CD4-positive, alpha-beta T cell treated with Interferon alpha-2 for 1 hour (primary cell): ENCODE measurements at regions not wholly inside any gene's neighbourhood (a gene's known extent, or its start where the extent isn't known, plus 50 kb on each side); places are given as distances from the start of the nearest gene placed in this dataset.

ENCODE experiments used
- DNase-seq, 2 donors: peaks; one replicate each; pipeline ENCODE4 v3.0.0-alpha.2; 2020 to 2022

DNA sequence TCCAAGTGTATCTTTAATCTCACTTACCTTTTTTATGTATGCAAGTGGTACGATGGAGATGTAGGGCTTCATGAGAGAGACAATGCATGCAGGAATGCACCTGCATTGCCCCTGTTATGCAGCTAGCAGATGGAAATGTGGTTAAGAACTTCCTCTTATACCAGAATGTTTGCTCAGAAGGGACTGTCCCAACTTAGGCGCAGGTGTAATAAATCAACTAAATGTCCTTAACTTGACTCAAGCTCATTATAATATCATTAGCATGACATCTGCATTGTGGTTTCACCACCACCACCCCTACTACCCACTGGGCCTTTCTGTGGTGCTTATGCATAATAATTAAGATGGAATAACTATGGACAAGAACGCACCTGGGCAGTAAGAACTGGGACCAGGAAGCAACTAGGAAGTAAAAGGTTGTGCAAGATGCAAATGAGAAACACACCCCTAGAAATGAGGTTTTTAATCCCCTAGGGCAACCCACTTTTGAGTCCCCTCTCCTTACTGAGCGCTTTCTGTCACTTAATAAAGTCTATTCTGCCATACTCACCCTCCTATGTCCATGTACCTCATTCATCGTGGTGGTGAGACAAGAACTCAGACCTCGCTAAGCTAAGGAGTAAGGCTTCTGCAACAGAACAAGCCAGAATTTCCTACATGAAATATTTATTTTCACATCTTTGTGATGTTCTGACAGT is 1103.3 kb upstream of the B3GALT2 start:
- peak; percentile 68 to 75 for DNase-seq

DNA sequence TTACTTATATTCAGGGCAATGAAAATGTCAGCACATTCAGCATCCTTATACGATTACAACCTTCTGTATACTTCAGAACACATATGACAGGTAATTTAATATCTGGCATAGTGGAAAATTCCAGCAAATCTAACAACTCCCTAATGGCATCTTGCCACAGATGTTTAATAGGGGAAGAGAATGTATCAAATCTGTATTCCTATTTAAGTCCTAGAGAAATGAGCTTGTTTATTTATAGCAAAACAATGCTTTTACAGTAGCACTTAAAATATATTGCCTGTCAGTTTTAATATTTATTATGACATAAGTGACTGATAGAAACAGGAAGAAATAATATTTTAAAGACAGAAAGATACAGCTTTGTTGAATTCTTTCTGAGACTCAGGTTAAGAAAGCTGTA is 1101.8 kb upstream of the B3GALT2 start:
- DNase-seq, result no peak

DNA sequence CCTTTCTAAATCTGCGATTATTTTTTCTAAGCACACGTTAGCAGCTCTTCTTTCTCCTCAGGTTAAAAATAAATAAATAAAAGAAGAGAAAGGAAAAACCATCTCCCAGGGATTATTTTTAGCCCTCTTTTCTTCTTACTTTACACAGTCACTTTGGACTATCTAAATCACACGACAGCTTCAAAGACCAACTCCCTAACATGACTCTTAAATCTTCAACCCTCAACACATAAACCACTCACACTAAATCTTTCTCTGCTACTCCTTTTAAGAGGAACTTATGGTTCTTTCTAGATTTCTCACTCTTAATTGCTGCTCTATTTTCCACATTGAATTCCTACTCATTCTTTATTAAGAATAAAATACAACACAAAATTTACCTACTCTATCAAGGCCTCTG is 1095.0 kb upstream of the B3GALT2 start:
- DNase-seq, result no peak

DNA sequence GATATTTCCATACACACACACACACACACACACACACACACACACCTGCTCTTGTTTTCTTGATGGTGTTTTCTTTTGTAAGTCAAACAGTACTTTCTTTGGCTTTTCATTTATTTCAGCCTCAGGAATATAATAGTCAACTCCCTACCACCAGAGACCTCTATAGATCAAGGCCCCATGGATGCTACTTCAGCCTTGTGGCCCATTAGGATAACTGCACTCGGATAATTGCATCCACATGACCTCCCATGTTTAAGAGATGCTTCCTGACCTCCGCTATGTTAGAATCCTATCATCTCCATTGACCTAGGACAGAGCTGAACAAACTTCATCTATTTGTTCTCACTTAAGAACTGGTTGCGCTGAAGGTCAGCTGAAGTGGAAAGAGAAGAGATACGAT is 1094.0 kb upstream of the B3GALT2 start:
- DNase-seq, result no peak

DNA sequence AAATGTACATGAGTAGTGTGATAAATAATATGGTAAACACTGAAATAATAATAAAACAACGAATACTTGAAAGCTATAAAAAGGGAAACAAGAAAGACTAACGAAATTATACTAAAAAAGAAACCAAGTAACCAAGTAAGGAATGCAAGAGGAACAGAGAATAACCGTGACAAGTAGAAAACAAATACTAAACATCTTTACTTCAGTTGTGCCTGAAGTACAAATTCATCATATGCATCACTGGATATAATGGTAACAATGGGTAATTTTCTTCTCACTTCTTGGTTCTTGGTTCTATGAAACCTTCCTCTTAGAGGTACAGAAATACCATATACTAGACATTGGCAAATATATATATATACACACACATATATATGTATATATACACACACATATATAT is 1093.6 kb upstream of the B3GALT2 start:
- DNase-seq, result no peak

DNA sequence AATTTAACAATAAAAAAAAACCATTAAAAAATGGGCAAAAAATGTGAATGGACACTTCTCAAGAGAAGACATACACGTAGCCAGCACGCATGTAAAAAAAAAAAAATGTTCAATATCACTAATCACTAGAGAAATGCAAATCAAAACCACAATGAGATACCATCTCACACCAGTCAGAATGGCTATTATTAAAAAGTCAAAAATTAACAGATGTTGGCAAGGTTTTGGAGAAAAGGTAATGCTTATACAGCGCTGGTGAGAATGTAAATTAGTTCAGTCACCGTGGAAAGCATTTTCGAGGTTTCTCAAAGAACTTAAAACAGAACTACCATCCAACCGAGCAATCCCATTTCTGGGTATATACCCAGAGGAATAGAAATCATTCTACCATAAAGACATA is 1091.5 kb upstream of the B3GALT2 start:
- DNase-seq, result no peak

DNA sequence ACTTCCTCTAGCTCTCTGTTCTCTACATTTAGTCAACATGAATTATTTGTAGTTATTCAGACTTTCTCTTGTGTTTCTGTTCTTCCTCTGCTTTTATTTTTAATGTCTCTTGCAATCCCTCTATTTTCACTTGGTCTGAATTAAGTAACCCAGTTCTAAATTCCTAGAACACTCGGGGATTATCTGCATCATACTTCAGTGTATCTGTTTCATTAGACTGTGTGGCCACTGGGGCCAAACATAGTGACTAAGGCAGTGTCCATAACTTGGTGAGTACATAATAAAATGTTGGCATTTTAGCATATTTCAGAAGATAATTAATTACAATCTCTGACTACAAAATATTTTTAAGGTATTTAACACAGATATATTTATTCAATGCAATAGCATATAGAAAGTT is 1087.2 kb upstream of the B3GALT2 start:
- no peak for DNase-seq

DNA sequence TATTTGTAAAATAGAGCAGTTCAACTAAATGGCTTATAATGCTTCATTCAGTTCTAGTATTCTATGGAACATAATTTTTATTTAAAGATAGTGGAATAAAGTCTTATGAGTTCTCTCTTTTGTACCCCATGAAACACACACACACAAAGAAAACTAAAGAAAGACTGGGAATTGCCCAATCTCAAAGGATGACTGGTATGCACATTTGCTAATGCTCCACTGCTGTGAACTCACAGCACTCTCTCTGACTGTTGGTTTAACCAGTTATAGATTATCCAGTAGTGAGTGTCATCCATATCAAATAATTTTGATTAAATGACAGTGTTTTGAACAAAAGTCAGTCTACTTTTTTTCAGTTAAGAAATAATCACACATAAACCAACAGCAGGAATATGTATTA is 1082.4 kb upstream of the B3GALT2 start:
- DNase-seq, result no peak

DNA sequence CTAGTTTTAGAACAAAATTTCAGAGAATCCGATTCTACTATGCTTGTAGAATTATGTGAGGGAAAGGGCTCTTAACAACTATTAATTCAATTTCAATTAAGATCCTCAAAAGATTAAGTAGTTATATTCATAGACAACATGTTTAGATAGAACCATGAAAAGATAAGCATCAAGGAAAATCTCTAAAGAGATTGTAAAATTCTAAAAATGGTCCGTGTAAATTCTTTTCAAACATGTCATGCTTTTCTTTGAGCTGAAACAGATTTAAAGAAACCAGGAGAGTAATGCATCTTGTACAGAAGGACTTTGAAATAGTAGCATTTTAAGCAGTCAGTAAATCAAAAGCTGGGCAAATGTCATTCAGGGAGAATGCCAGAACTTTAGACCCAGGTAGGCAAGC is 1080.6 kb upstream of the B3GALT2 start:
- DNase-seq, result no peak

DNA sequence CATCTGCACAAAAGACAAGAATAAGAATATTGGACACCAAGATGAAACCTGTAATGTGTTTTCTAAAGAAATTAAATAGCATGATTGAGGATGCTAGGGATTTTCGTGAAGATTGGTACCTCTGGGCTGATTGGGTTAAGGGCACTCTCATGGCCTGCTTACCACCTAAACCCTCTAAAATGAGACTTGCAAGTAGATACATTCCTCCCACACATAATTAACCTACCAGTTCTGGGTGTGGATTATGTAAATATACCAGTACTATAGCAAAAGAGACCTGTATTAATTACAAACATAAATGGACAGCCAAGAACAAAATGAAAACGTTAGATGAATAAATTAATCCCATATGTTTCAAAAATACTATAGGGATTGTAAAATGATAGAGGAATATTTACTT is 1069.6 kb upstream of the B3GALT2 start:
- DNase-seq, result no peak

DNA sequence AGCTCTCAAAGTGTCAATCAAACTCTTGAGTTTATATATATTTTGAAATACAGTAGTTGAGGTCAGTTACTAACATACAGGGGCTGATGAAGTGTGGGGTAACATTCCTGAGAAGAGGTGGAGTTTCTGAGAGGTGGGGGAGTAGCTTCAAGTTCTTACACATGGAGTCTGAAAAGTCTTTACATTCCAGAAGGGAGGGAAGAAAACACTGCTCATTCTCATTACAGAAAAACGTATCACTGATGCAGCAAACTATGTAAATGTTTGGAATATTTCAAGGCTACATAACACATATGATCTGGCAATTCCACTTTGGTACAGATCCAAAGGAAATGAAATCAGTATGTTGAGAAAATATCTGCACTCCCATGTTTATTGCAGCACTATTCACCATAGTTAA is 1065.8 kb upstream of the B3GALT2 start:
- DNase-seq, result no peak

DNA sequence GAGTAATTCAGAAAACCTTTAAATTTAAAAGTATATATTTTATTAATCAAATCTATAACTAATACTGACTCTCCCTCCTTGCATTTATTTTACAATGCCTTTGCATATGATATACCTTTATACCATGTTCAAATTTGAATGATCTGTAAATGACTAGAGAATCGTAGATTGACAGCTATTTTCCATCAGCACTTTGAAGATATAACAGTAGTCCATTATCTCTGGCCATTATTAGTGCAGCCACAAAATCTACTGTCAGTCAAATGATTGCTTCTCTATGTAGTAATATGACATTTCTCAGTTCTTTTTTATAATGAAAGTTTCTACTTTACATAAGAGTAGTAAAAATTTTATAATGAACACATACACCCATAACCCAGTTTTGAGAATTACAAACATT is 1054.8 kb upstream of the B3GALT2 start:
- no peak for DNase-seq

DNA sequence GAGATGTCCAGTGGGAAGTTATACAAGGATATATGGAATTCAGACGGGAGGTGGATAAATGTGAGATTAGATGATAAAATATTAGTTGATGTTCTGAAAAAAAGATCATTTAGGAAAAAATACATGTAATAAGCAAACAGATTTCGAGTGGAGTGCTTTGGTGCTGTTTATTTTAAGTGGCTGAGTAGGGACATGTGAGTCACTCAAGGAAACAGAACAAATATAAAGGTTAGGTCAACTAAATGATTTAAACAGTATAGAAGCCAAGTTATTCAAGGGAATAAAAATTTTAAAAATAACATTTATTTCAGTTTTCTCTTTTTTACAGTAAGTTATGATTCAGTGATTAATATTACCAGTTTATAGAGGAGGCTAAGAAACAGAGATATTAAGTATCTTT is 1046.7 kb upstream of the B3GALT2 start:
- no peak for DNase-seq

DNA sequence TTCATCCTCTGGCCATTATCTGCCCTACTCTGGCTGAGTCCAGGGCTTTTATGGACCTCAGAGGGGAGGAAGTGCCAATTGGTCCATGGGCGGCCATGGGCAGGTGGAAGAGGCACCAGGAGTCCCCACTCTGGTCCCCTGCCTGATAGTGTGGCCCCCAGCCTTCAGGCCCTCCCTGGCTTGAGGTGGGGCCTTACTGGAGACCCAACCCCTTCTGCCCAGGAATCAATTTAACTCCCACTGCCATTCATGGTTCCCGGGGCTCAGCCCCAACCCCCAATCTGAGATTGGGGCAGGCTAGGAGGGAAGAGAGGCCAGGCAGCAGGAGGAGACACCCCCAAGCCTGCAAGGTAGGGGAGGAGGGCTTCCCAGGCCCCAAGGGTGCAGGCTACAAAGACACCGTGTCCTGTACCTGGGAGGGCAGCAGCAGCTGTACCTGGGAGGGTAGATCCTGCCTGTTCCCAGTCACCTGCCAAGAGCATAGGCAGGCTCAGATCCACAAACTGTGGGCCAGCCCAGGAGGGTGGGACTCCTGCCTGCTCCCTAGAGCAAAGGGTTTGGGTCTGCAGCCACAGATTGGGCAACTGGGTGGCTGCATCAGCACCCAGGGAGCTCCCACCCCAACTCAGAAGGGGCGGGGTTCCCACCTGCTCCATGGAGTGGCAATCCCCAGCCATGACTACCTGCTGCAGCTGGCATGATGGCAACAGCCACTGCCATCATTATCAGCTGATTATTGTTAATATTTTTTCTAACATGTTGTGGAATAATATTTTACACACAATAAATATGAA is 1044.1 kb upstream of the B3GALT2 start:
- DNase-seq, result no peak

DNA sequence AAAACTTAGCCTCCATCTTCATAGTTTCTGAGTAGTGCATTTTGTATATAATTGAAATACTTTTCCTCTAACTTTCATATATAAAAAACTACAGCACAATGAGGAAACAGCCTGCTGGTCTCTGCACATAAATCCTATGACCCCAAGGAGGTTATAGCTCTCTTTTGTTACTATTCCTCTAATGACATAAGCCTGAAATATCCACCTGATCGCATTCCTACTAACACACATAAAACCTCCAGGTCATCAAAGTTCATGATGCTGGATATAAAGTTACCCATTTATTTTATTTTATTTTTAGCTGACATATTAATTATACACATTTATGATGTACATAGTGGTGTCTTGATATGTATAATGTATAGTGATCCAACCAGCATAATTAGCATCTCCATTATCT is 1042.0 kb upstream of the B3GALT2 start:
- no peak for DNase-seq

DNA sequence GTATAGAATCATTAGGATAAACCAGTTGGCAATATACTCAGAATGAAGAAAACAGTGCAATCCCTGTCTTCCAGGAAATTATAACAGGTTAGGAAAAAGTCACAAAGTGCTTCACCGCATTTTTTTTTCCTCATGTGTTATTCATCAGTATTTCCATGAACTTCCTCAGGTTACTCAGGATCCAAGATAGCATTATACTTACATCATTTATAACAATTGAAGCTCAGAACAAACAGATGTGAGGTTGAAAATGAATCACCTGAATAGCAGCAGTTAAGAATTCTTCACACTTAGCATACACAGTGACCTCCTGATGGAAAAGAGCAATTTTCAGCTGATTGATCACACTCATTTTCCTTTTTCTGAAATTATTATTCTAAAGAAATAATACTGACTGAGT is 1040.7 kb upstream of the B3GALT2 start:
- no peak for DNase-seq

DNA sequence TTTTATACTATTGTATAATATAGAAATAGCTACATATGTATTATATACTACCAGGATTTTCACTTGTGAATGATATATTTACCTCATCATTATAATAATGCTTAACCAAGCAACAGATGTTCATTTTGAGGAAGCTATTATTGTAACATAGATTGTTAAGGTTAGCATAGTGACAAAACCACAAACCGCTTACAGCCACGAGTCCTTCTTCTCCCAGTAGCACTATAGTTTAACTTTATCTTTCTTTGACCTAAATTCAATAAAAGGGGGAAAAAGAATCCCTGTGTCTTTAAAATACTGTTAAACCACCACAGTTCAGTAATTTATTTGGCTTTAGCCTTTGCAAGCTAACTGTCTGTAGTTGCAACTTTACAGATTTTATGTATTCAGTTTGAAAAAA is 1039.4 kb upstream of the B3GALT2 start:
- peak in 1 of 2 donors; percentile 26 for DNase-seq

DNA sequence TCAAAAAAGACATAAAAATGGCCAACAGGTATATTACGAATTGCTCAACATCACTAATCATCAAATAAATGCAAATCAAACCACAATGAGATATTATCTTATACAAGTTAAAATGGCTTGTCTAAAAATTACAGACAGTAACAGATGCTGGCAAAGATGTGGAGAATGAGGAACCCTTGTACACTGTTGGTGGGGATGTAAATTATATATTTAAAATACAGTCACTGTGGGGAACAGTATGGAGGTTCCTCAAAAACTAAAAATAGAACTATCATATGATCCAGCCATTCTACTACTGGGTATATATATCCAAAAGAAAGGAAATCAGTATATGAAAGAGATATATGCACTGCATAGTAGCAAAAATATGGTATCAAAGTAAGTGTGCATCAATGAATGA is 1037.2 kb upstream of the B3GALT2 start:
- no peak for DNase-seq

DNA sequence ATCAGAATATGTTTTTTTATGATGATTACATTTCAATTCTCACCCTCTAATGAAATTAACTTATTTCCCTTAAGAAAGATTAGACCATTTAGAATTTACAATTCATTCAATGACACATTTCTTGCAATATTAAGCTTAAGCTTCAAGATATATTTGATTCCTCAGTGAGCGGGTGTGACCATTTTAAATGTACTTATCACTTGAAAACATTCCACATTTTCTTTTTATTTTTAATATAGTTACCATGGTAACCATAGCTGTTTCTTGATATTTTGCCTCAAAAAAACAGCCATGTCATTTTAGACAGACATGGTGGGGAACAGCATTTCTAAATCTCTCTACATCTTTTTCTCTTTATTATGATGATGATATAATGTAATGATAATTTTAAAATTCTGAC is 1029.0 kb upstream of the B3GALT2 start:
- no peak for DNase-seq

DNA sequence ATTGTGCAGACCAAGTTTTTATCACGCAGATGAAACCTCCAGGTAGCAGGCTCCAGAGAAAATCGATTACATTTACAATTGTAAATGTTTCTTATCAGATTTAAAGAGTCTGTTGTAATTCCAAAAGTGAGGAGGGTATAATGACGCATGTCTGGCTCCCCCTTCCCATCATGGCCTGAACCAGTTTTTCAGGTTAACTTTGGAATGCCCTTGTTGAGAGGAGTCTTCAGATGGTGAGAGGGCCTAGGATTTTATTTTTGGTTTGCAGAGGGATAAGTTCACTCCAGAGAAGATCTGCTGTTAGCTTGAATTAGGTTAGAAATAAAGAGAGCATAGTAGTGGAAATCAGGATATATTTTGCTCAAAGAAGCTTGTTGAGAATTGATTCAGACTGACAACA is 1028.3 kb upstream of the B3GALT2 start:
- no peak for DNase-seq

DNA sequence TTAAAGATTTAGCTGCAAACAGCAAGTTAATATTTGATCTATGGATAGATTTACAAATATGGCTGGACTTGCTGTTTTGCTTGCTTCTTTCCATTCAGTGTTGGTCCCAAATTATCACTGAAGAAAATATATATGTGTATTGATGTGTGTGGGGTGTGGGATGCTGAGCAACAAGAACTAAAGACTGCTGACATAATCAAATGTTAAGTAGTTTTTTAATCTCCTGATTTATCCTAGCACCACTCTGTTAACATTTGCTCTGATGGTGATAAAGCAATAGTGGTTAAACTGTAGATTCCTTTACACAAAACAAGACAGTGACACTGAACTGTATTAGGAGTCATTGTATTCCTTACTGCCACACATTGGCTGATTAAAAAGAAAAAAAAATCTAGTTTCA is 1023.5 kb upstream of the B3GALT2 start:
- no peak for DNase-seq

DNA sequence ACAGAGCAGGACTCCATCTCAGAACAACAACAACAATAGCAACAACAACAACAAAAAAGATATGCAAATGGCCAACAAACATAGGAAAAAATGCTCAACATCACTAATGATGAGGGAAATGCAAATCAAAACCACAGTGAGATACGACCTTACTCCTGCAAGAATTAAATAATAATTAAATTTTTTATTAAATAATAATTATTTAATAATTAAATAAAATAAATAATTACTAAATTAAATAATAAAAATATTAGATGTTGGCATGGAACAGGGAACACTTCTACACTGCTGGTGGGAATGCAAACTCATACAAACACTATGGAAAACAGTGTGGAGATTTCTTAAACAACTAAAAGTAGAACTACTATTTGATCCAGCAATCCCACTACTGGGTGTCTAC is 1022.3 kb upstream of the B3GALT2 start:
- DNase-seq, result no peak

DNA sequence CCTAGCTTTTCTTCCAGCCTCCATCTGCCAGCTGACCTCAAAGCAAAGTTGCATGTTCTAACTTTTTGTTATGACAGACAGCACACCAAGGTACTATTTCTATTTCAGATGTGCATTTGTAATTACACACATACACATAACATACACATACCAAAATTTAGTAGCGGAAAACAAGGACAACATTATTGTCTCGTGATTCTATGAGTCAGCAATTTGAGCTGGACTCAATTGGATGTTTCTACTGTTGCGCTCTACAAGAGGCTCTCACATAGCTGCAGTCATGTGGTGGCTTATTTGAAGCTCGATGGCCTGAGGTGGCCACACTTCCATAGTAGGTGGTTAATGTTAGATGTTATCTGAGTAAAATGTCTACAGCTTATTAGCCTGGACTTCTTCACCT is 1010.1 kb upstream of the B3GALT2 start:
- no peak for DNase-seq

DNA sequence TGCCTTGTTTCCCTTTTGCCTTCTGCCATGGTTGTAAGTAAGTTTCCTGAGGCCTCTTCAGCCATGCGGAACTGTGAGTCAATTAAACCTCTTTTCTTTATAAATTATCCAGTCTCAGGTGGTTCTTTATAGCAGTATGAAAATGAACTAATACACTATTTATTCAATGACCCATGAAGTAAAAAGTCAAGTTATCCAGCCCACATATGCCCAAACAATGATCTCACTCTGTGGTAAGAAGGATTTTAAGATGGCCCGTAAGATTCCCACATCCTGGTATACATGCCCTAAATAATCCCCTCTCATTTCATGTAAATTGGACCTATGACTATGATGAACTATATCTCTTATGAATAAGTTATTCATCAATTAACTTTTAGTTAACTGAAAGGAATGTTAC is 1008.3 kb upstream of the B3GALT2 start:
- no peak for DNase-seq

DNA sequence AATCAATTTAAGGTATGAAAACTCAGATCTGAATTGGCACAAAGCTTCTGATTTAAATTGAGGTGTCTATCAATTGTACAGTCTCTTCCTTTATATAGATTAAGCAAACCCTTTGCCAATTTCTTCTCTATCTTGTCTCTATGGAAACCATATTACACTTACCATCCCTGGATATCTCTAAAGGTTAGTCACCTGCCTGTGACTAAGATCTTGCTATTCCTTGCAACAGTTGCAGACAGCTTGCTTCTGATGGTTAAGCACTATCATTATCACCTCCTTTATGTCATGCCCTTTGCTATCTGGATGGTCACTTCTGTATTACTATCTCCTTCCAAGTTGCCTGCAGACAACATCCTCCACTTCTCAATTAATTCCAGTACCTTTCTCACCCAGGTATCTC is 998.6 kb upstream of the B3GALT2 start:
- DNase-seq, result no peak
